Stimulated activated CD4-positive, alpha-beta T cell treated with anti-CD3 and anti-CD28 coated beads, TNF-alpha, amount 100 ng/mL, for 24 hours (primary cell): ENCODE measurements at regions not wholly inside any gene's neighbourhood (a gene's known extent, or its start where the extent isn't known, plus 50 kb on each side); places are given as distances from the start of the nearest gene placed in this dataset.

Experiments used
- DNase-seq, 3 experiments: peaks; one replicate each; pipeline ENCODE4 v3.0.0-alpha.2; 2020; ENCODE audit warnings: low read depth in 3 of 3

GRCh38 chr10:4265964-4266363, 481.0 kb upstream of the KLF6 start:
- DNase-seq, result no peak

- no peak for DNase-seq
Observed at GRCh38 chr10:4264209-4264865, 479.3 kb upstream of the KLF6 start.

GRCh38 chr10:4263601-4263921, 478.6 kb upstream of the KLF6 start:
- no peak for DNase-seq

- no peak for DNase-seq
Observed at GRCh38 chr10:4262870-4263600, 478.0 kb upstream of the KLF6 start.

GRCh38 chr10:4262449-4262848, 477.4 kb upstream of the KLF6 start:
- no peak for DNase-seq

- no peak for DNase-seq
Observed at GRCh38 chr10:4260483-4261124, 475.6 kb upstream of the KLF6 start.

GRCh38 chr10:4257939-4258465, 473.0 kb upstream of the KLF6 start:
- DNase-seq, result no peak

- no peak for DNase-seq
Observed at GRCh38 chr10:4256971-4257370, 472.0 kb upstream of the KLF6 start.

- DNase-seq, result no peak
Observed at GRCh38 chr10:4255751-4256150, 470.7 kb upstream of the KLF6 start.

- DNase-seq, result no peak
Observed at GRCh38 chr10:4254101-4254994, 469.3 kb upstream of the KLF6 start.

GRCh38 chr10:4252701-4253100, 467.7 kb upstream of the KLF6 start:
- no peak for DNase-seq

GRCh38 chr10:4250587-4250887, 465.5 kb upstream of the KLF6 start:
- DNase-seq, result no peak

GRCh38 chr10:4249841-4250586, 465.0 kb upstream of the KLF6 start:
- no peak for DNase-seq

GRCh38 chr10:4247379-4247778, 462.4 kb upstream of the KLF6 start:
- DNase-seq, result no peak

GRCh38 chr10:4246881-4247358, 461.9 kb upstream of the KLF6 start:
- no peak for DNase-seq

GRCh38 chr10:4243651-4244050, 458.6 kb upstream of the KLF6 start:
- no peak for DNase-seq

GRCh38 chr10:4243169-4243568, 458.2 kb upstream of the KLF6 start:
- no peak for DNase-seq

GRCh38 chr10:4242561-4243035, 457.6 kb upstream of the KLF6 start:
- no peak for DNase-seq

GRCh38 chr10:4241724-4242345, 456.8 kb upstream of the KLF6 start:
- DNase-seq, result no peak

- DNase-seq, result no peak
Observed at GRCh38 chr10:4240608-4241197, 455.7 kb upstream of the KLF6 start.
